Mammary epithelial cell (primary cell): ENCODE measurements at regions not wholly inside any gene's neighbourhood (a gene's known extent, or its start where the extent isn't known, plus 50 kb on each side); places are given as distances from the start of the nearest gene placed in this dataset.

Experiments used
- EZH2 ChIP-seq: IDR thresholded peaks from 2 replicates; pipeline ENCODE4 v1.6.1; 2012; ENCODE audit warnings: low read length, inconsistent platforms, borderline replicate concordance
- TF ChIP-seq, protein P1 (sequence below), 2 donors: IDR thresholded peaks in 1 of 2; conservative IDR thresholded peaks in 1 of 2; 2 replicates each; pipeline ENCODE4 v1.5.1; 2011 to 2012; ENCODE audit warnings: inconsistent platforms in 2 of 2, low read length in 2 of 2, mild to moderate bottlenecking in 2 of 2, control low read depth in 1 of 2, low read depth in 1 of 2; ENCODE audit not compliant: insufficient read depth in 1 of 2; ENCODE audit errors: extremely low read depth in 1 of 2

DNA sequence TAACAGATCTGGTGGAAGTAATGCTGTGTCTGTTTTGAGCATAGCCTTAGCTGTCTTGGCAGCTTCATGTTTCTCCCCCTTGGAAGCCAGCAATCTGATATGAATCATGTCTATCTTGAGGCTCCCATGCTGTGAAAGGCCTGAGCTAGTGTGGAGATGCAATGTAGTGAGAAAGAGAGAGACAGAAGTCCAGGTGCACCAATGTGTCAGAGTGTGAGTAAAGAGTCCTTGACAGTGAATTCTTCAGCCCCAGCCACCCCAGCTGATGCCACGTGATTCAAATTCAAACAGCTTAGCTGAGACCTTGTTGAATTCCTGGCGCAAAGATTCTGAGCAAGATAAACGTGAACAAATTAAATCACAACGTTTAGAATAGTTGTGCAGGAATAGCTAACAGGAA is 704.2 kb downstream of the EDEM1 start:
- TF ChIP-seq, protein P1, sequence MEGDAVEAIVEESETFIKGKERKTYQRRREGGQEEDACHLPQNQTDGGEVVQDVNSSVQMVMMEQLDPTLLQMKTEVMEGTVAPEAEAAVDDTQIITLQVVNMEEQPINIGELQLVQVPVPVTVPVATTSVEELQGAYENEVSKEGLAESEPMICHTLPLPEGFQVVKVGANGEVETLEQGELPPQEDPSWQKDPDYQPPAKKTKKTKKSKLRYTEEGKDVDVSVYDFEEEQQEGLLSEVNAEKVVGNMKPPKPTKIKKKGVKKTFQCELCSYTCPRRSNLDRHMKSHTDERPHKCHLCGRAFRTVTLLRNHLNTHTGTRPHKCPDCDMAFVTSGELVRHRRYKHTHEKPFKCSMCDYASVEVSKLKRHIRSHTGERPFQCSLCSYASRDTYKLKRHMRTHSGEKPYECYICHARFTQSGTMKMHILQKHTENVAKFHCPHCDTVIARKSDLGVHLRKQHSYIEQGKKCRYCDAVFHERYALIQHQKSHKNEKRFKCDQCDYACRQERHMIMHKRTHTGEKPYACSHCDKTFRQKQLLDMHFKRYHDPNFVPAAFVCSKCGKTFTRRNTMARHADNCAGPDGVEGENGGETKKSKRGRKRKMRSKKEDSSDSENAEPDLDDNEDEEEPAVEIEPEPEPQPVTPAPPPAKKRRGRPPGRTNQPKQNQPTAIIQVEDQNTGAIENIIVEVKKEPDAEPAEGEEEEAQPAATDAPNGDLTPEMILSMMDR (conservative IDR thresholded peaks at IDR 0.05 in 1 of 2, IDR thresholded peaks at IDR 0.05 in 1 of 2; ENCODE audit: extremely low read depth in 1 of 2, insufficient read depth in 1 of 2, low read depth in 1 of 2, low read length in 2 of 2): no peak
- TF ChIP-seq EZH2: no peak
